ENCODE measurements at regions not wholly inside any gene's neighbourhood (a gene's known extent, or its start where the extent isn't known, plus 50 kb on each side); places are given as distances from the start of the nearest gene placed in this dataset.

DNA sequence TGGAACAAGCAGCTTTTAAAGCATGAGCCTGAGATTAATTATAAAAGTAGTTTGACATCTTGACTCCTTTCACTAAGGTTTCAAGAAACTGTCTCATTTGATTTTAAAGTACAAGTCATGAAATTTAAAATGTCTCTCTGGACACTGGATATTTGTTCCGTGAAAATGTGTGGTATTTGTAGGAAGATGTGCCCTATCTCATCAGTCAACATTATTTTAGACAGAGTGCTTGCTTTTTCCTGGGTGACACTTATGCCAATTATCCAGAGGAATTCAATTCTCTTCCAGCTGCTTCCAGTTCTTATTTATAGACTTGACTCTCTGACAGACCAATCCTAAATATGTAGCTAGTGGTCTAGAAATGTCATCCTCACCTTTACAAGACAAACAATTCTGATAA, 300.4 kb downstream of the PLA2G4A start:
- Histone ChIP-seq H3K9me3 (replicated peaks; ENCODE audit: insufficient read depth, low read length) (no peaks in the 10 kb centered on the region), H3K4me3 (ENCODE audit: low read length) (no peak overlapping the region), H3K79me2 (ENCODE audit: low read length) (no peaks in the 10 kb centered on the region), H3F3A (ENCODE audit: insufficient read depth, low read length) (no peaks in the 10 kb centered on the region), H3K27me3 (replicated peaks; ENCODE audit: insufficient read depth, low read length) (no peaks in the 10 kb centered on the region), H3K36me3 (replicated peaks; ENCODE audit: insufficient read depth, low read length) (no peaks in the 10 kb centered on the region), H4K20me1 (ENCODE audit: insufficient read depth, low read length) (no peaks in the 10 kb centered on the region), H3K9ac (ENCODE audit: low read length) (no peak overlapping the region), H3K9me2 (replicated peaks; ENCODE audit: insufficient read depth, low read length) (no peaks in the 10 kb centered on the region), H3K4me1 (ENCODE audit: low read length) (0 out of 2 replicates have a peak, but pooled peaks cover 3% of the 10 kb centered on the region), H3K27ac (ENCODE audit: low read length) (no peak overlapping the region), H3K4me2 (ENCODE audit: low read depth, low read length) (no peak overlapping the region), H2AFZ (ENCODE audit: low read length) (no peak overlapping the region)
- no peak for TF ChIP-seq EZH2phosphoT487 (IDR thresholded peaks at IDR 0.05; ENCODE audit: low read length)
- TF ChIP-seq EZH2 (optimal IDR thresholded peaks at IDR 0.05; ENCODE audit: low read depth, low read length) = no peak
- TF ChIP-seq, protein P1, sequence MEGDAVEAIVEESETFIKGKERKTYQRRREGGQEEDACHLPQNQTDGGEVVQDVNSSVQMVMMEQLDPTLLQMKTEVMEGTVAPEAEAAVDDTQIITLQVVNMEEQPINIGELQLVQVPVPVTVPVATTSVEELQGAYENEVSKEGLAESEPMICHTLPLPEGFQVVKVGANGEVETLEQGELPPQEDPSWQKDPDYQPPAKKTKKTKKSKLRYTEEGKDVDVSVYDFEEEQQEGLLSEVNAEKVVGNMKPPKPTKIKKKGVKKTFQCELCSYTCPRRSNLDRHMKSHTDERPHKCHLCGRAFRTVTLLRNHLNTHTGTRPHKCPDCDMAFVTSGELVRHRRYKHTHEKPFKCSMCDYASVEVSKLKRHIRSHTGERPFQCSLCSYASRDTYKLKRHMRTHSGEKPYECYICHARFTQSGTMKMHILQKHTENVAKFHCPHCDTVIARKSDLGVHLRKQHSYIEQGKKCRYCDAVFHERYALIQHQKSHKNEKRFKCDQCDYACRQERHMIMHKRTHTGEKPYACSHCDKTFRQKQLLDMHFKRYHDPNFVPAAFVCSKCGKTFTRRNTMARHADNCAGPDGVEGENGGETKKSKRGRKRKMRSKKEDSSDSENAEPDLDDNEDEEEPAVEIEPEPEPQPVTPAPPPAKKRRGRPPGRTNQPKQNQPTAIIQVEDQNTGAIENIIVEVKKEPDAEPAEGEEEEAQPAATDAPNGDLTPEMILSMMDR (IDR thresholded peaks at IDR 0.05; ENCODE audit: low read length) = no peak
- DNase-seq = no peak

DNA sequence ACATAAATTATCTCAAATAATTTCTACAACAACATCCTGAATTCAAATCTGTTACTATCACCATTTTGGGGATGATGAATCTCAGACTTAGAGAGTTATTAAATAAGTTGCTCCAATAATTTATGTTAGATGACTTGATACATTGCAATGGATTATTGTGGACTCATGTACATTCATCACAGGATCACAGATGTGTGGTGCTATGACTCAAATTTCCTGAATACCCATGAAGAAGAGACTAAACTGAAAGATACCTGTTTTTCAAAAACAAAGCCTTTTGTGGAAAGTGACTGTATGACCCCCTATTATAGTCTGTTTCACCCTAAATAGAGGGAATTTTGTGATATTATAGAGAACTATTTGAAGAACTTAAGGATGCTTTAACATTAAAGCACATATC, 315.0 kb downstream of the PLA2G4A start:
- H3K27ac ChIP-seq (ENCODE audit: low read length) = no peak overlapping the region
- H3K79me2 ChIP-seq (ENCODE audit: low read length) = no peaks in the 10 kb centered on the region
- H4K20me1 ChIP-seq (ENCODE audit: insufficient read depth, low read length) = no peaks in the 10 kb centered on the region
- no peak for DNase-seq
- H3F3A ChIP-seq (ENCODE audit: insufficient read depth, low read length) = no peaks in the 10 kb centered on the region
- no peaks in the 10 kb centered on the region for H3K9me3 ChIP-seq (replicated peaks; ENCODE audit: insufficient read depth, low read length)
- no peaks in the 10 kb centered on the region for H3K9me2 ChIP-seq (replicated peaks; ENCODE audit: insufficient read depth, low read length)
- H3K4me3 ChIP-seq (ENCODE audit: low read length) = no peak overlapping the region
- no peak overlapping the region for H3K9ac ChIP-seq (ENCODE audit: low read length)
- H3K27me3 ChIP-seq (replicated peaks; ENCODE audit: insufficient read depth, low read length) = no peaks in the 10 kb centered on the region
- no peak overlapping the region for H2AFZ ChIP-seq (ENCODE audit: low read length)
- H3K4me1 ChIP-seq (ENCODE audit: low read length) = no peaks in the 10 kb centered on the region
- TF ChIP-seq EZH2phosphoT487 (IDR thresholded peaks at IDR 0.05; ENCODE audit: low read length) (no peak), EZH2 (optimal IDR thresholded peaks at IDR 0.05; ENCODE audit: low read depth, low read length) (no peak)
- TF ChIP-seq, protein P1 (IDR thresholded peaks at IDR 0.05; ENCODE audit: low read length) = no peak
- H3K36me3 ChIP-seq (replicated peaks; ENCODE audit: insufficient read depth, low read length) = no peaks in the 10 kb centered on the region
- H3K4me2 ChIP-seq (ENCODE audit: low read depth, low read length) = no peak overlapping the region

- no peaks in the 10 kb centered on the region for H3K9me2 ChIP-seq (replicated peaks; ENCODE audit: insufficient read depth, low read length)
- DNase-seq = no peak
- H4K20me1 ChIP-seq (ENCODE audit: insufficient read depth, low read length) = no peaks in the 10 kb centered on the region
- no peaks in the 10 kb centered on the region for H3K4me1 ChIP-seq (ENCODE audit: low read length)
- TF ChIP-seq EZH2 (optimal IDR thresholded peaks at IDR 0.05; ENCODE audit: low read depth, low read length) (no peak), EZH2phosphoT487 (IDR thresholded peaks at IDR 0.05; ENCODE audit: low read length) (no peak)
- TF ChIP-seq, protein P1 (IDR thresholded peaks at IDR 0.05; ENCODE audit: low read length) = no peak
- no peak overlapping the region for H3K9ac ChIP-seq (ENCODE audit: low read length)
- H3K79me2 ChIP-seq (ENCODE audit: low read length) = no peaks in the 10 kb centered on the region
- no peaks in the 10 kb centered on the region for H3K36me3 ChIP-seq (replicated peaks; ENCODE audit: insufficient read depth, low read length)
- H3K9me3 ChIP-seq (replicated peaks; ENCODE audit: insufficient read depth, low read length) = no peaks in the 10 kb centered on the region
- no peak overlapping the region for H3K27ac ChIP-seq (ENCODE audit: low read length)
- H3F3A ChIP-seq (ENCODE audit: insufficient read depth, low read length) = no peaks in the 10 kb centered on the region
- no peak overlapping the region for H3K4me3 ChIP-seq (ENCODE audit: low read length)
- no peak overlapping the region for H3K4me2 ChIP-seq (ENCODE audit: low read depth, low read length)
- no peak overlapping the region for H2AFZ ChIP-seq (ENCODE audit: low read length)
- H3K27me3 ChIP-seq (replicated peaks; ENCODE audit: insufficient read depth, low read length) = no peaks in the 10 kb centered on the region
Measured at GRCh38 chr1:187146388-187146787, 317.6 kb downstream of the PLA2G4A start.

Data from MM.1S (cell line).